NCI-H1048 (cell line): ENCODE measurements at regions not wholly inside any gene's neighbourhood (a gene's known extent, or its start where the extent isn't known, plus 50 kb on each side); places are given as distances from the start of the nearest gene placed in this dataset.
"Not testable (repeated sequence)": the region's sequence is repeated elsewhere in the genome, so short reads cannot be mapped to it uniquely, and the experiment has no call there.

Experiments used
- DNase-seq: peaks from one replicate; lab custom pipeline; 2025; lab: John Stamatoyannopoulos, UW

DNA sequence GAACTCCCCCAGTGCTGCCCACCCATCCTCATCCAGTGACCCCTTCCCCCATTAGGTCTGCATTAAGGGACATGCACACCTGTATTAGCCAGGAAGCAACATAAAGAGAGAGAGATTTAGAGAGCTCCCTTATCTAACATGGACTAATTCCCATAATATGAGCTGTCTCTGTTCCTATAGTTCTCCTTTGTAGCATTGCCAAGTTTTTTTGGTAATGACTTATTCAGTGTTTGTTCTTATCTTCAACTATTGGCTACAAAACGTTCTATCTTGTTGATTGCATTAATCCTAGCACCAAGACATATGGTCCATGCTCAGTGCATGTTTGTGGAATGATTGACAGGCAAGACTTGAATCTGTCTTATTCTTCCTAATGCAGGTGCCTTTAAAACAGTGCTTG, 264.0 kb downstream of the ADGRL2 start:
- no peak for DNase-seq

- DNase-seq, result no peak
Observed at GRCh38 chr1:82062206-82062605, 261.5 kb downstream of the ADGRL2 start.

- no peak for DNase-seq
Observed at GRCh38 chr1:82059959-82060358, 259.2 kb downstream of the ADGRL2 start.

DNA sequence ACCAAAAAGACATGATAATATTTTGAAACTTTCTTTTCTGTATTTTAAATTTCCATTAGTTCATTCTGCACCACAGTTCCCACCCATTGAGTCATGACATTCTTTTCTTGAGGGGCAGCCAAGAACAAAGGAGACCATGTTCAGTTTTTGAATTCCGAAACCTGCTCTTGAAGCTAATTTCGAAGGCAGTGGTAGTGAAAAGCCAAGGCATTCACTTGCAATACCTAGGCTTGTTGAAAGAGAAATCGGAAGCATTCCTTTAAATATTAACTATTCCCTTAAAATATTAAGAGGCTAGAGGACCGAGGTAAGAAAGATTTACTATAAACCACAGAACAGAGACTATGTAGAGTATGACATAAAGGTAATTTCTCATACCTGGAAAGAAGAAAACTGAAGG, 256.3 kb downstream of the ADGRL2 start:
- no peak for DNase-seq

DNA sequence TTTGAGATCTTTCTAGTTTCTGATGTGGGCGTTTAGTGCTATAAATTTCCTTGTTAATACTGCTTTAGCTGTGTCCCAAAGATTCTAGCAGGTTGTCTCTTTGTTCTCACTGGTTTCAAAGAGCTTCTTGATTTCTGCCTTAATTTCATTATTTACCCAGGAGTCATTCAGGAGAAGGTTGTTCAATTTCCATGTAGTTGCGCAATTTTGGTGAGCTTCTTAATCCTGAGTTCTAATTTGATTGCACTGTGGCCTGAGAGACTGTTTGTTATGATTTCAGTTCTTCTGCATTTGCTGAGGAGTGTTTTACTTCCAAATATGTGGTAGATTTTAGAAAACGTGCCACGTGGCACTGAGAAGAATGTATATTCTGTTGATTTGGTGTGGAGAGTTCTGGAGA, 254.6 kb downstream of the ADGRL2 start:
- DNase-seq, result not testable (repeated sequence)

- DNase-seq, result no peak
Observed at GRCh38 chr1:82052563-82052962, 251.8 kb downstream of the ADGRL2 start.

DNA sequence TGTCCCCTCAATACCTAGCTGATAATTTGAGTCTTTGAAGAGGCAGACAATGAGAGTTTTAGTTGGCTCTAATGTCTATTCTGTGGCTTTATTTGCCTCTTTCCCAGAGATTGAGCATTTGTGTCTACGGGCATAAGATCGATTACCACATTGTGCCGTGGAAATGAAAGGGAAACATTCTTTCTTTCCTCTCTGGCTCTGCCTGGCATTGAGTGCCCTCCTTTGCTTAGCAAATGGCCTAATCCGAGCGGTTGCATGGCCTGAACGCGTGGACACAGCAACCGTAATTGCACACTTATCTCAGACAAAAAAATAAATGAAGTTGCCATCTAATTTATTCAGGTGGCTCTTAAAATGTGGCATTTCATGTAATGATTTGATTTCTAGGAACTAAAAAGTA, 247.9 kb downstream of the ADGRL2 start:
- DNase-seq, result no peak

DNA sequence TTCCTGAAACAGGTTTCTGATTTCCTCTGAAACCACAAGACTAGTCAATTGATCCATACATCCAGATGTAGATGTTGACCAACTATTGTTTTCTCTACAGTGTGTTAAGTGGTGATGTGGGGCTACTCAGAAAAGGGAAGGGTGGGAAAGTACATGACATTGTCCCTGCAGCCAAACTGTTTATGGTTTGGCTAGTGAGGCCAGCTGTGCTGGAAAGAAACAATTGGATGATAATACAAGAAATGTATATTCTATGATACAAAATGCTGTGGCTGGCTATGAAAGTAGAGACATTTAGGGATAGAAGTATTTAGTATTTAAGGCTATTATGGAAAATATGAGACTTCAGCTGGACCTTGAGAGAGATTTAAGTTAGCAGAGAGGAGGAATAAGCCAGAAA, 244.5 kb downstream of the ADGRL2 start:
- DNase-seq, result no peak

- no peak for DNase-seq
Observed at GRCh38 chr1:82044536-82044935, 243.8 kb downstream of the ADGRL2 start.

- DNase-seq, result no peak
Observed at GRCh38 chr1:82044111-82044510, 243.4 kb downstream of the ADGRL2 start.

- DNase-seq, result no peak
Observed at GRCh38 chr1:82042306-82043060, 241.7 kb downstream of the ADGRL2 start.
